NOMO-1 treated with dmso at 0.1 percent for 144 hours (cell line): ENCODE measurements at regions not wholly inside any gene's neighbourhood (a gene's known extent, or its start where the extent isn't known, plus 50 kb on each side); places are given as distances from the start of the nearest gene placed in this dataset.

Source experiments
- DNase-seq: peaks from one replicate; lab custom pipeline; 2025; ENCODE audit not compliant: unreplicated experiment; lab: John Stamatoyannopoulos, UW

DNA sequence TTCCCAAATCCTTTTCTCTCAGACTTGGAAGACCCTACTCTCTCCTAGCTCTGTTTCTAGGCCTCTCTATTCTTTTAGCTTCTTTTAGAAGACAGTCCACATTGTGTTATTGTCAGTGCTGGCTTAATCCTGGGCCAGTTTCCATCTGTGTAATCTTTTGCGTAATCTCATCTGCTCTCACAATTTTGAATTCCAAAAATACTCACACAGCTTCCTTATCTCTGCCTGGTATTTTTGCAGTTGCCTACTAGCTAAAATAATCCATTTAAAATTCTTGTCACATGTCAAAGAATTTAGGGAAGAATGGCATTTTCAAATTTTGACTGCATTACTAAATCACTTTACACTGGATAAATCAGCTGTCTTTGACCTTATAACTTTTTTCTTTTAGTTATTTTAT, 200.6 kb upstream of the MEX3C start:
- DNase-seq, result no peak

- no peak for DNase-seq
These were observed 202.1 kb upstream of the MEX3C start for GRCh38 chr18:51399491-51400122.

GRCh38 chr18:51400721-51401120, 203.2 kb upstream of the MEX3C start:
- no peak for DNase-seq

DNA sequence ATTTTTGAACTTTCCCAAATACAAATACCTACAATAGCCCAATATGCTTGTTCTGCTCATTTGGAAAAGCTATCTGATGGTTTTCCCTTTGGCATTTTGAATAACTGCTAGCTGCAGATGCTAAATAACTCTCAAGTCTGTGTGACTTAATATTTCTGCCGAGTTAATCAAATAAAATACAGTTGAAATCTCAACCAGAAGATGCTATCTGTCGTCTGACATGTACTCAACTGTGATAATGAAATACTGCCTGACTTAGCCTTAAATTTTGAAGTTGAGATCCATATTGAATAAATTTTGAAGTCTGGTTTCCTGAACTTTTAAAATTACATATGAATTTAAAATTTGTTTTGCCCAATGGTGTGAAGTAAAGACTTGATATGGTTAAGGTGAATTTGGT, 204.4 kb upstream of the MEX3C start:
- no peak for DNase-seq

DNA sequence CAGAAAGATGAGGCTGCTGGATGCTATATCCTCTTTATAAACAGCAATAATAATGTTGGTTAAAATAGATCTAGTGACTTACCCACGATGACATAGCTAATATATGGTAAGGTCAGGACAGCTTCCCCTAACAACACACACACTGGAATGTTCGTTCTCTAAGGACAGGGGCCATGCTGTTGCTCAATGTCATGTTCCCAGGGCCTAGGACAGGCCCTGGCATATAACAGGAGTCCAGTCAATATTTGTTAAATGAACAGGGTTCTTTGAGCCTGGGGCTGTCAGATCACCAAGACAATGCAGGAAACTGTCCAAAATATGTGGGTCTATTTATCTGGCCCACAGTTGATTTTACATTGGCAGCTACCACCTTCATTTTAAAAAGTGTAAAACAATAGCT, 207.1 kb upstream of the MEX3C start:
- no peak for DNase-seq

DNA sequence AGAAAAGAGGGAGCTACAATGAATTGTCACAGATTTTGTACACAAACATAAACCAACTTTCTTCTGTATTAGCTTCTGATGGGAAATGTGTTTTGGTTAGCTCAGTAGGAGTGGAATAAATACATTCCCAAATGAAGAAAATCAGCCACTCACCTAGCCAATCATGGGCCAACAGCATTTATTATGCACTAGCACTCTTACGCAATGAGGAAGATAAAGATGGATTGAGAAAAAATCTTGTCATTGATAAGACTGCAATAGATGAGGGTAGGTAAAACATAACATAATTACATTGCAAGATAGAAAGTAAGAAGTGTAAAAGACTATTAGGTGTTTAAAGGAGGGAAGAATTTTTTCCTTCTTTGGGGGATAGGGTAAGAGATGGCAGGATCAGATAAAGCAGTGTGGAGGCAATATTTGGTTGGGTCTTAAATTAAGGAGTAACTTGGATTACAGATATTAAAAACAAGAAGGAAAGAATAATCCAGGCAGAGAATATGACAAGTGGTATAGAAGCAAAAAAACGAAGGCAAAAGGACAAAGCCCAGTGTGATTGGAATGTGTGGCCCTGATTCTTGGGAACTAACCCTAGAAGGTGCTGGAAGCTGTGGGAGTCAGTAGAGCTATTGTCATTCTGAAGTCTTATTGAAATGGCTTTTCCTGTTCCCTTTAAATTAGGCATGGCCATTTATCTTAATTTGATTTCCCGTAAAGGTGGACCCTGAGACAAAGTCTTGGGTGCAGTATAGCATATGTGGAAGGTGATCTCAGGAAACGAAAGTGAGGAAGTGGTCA, 208.4 kb upstream of the MEX3C start:
- no peak for DNase-seq

DNA sequence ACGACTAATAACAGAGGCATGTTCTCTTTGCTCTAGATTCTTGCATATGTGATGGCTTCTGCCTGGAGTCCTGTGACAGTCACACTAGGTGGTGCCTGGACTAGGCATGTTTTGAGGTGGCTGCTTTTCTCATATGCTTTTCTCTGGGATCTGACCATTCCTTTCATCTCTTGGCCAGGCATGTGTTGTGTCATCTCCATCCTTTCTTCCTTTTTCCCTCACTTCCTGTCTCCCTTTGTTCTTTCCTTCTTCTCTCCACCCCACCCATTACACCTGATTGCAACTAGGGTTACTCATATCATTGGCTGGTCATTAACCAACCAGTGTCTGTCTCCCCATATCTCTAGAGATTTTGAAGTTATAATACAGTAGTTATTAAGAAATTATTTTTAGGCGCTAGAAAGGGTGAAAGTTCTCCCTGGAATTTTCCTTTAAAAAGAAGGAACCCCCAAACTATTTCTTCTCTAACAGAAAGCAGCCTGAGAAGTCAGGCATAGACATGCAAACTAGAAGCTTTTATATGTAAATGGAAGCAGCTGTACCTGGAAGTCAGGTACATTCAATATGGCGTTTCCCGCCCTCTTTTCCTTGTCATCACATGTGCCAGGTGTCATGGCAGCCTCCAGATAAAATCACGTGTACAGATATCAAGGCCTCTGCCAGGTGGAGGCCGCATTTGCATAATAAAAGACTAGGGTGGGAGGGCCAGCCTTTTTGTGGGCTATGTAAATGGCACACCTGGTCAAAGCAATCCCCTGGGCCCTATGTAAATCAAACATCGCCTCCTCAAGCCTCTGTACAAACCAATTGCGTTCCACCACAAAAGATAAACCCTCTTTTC, 220.4 kb upstream of the MEX3C start:
- no peak for DNase-seq

DNA sequence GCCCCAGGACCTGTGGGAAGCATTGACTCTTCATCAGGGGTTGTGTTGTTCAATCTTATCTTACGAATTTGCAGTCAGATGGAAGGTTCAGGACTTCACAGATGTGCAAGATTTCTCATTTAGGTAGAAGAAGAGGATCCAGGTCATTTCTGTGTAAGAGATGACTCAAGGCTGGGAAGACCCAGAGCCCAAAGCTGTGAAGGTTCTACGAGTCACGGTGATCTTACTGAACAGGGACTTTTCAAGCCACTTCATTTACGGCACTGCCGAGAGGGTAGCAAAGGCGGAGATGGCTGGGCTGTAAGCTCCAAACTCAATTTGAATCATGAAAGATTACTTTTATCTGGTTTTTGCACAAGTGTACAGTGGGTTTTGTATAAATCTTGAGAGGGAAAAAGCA, 228.0 kb upstream of the MEX3C start:
- DNase-seq, result no peak

GRCh38 chr18:51425889-51426288, 228.4 kb upstream of the MEX3C start:
- DNase-seq, result no peak

GRCh38 chr18:51426996-51427395, 229.5 kb upstream of the MEX3C start:
- DNase-seq, result no peak

- no peak for DNase-seq
These were observed 232.2 kb upstream of the MEX3C start for GRCh38 chr18:51429644-51430043.

DNA sequence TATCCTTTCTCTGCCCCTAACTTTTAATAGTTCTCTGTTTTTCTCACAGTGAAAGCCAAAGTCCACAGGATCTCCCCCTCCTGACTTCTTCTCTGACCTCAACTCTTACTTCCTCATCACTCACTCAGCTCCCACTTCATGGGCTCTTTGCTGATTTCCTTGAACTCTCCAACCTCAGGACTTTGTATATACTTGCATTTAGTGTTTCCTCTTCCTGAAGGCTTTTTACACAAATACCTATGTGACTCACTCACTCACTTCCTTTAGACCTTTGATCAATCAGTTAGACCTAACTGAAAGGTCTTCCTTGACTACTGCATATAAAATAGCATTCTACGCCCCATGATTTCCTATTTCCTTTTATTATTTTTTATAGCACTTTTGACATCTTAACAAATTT, 233.1 kb upstream of the MEX3C start:
- no peak for DNase-seq

- no peak for DNase-seq
These were observed 235.8 kb upstream of the MEX3C start for GRCh38 chr18:51433296-51433695.

- DNase-seq, result no peak
These were observed 236.4 kb upstream of the MEX3C start for GRCh38 chr18:51433881-51434280.

GRCh38 chr18:51437280-51438271, 240.1 kb upstream of the MEX3C start:
- DNase-seq, result no peak

- DNase-seq, result no peak
These were observed 241.4 kb upstream of the MEX3C start for GRCh38 chr18:51438797-51439350.

DNA sequence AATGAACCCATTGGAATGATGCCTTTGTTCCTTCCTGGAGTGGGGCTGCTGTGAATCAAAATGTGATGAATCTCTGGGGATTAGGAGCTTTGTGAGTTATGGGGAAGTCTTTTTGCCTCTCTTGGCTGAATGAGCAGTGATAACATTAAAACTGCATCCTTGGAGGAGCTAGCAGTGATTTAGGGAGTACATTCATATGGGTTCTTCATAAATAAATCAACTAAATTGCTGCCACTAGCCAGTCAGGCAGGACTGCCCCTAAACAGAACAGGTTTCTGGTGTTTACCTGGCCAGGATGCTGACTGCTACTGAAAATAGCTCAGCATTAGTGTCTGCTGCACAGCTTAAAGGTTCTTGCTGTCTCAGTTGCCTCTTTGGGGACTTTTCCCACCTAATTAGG, 244.5 kb upstream of the MEX3C start:
- no peak for DNase-seq

GRCh38 chr18:51446571-51447210, 249.2 kb upstream of the MEX3C start:
- DNase-seq, result no peak

- no peak for DNase-seq
These were observed 250.2 kb upstream of the MEX3C start for GRCh38 chr18:51447351-51448342.
